Liver (tissue), 3 donors: ENCODE measurements at regions not wholly inside any gene's neighbourhood (a gene's known extent, or its start where the extent isn't known, plus 50 kb on each side); places are given as distances from the start of the nearest gene placed in this dataset.

ENCODE experiments used
- CTCF ChIP-seq: fragments of 150-350 bp; IDR thresholded peaks from 2 replicates; pipeline ENCODE4 v1.5.1; 2017; ENCODE audit warnings: improper control_type of control experiment, low read depth, low read length; ENCODE audit not compliant: missing input control
- JUND ChIP-seq, 2 donors: IDR thresholded peaks; 2 replicates each; pipeline ENCODE4 v1.6.1; 2016; ENCODE audit warnings: antibody characterized with exemption in 2 of 2
- REST ChIP-seq: IDR thresholded peaks from 2 replicates; pipeline ENCODE4 v1.6.1; 2016; ENCODE audit warnings: antibody characterized with exemption, mild to moderate bottlenecking
- SP1 ChIP-seq: IDR thresholded peaks from 2 replicates; pipeline ENCODE4 v1.6.1; 2018; ENCODE audit warnings: antibody characterized with exemption, mild to moderate bottlenecking
- TAF1 ChIP-seq: conservative IDR thresholded peaks from 2 replicates; pipeline ENCODE4 v1.6.1; 2016; ENCODE audit warnings: antibody characterized with exemption, mild to moderate bottlenecking
- ZBTB33 ChIP-seq: IDR thresholded peaks from 2 replicates; pipeline ENCODE4 v1.6.1; 2016; ENCODE audit warnings: antibody characterized with exemption
- donor health status: healthy.
- donor health status: healthy.

- TF ChIP-seq CTCF (no peak), ZBTB33 (no peak), JUND (IDR thresholded peaks at IDR 0.05) (no peak), REST (no peak), TAF1 (no peak), SP1 (no peak)
These were observed 114.2 kb downstream of the SIPA1L2 start for GRCh38 chr1:232515706-232516105.
